Stimulated activated CD8-positive, alpha-beta memory T cell treated with anti-CD3 and anti-CD28 coated beads, Interleukin-2, amount 100 ng/mL, for 48 hours (primary cell): ENCODE measurements at regions not wholly inside any gene's neighbourhood (a gene's known extent, or its start where the extent isn't known, plus 50 kb on each side); places are given as distances from the start of the nearest gene placed in this dataset.
"Not testable (repeated sequence)": the region's sequence is repeated elsewhere in the genome, so short reads cannot be mapped to it uniquely, and the experiment has no call there.

Experiments used
- DNase-seq, 2 donors: peaks; one replicate each; pipeline ENCODE4 v3.0.0-alpha.2; 2020; ENCODE audit warnings: low read depth in 2 of 2

DNA sequence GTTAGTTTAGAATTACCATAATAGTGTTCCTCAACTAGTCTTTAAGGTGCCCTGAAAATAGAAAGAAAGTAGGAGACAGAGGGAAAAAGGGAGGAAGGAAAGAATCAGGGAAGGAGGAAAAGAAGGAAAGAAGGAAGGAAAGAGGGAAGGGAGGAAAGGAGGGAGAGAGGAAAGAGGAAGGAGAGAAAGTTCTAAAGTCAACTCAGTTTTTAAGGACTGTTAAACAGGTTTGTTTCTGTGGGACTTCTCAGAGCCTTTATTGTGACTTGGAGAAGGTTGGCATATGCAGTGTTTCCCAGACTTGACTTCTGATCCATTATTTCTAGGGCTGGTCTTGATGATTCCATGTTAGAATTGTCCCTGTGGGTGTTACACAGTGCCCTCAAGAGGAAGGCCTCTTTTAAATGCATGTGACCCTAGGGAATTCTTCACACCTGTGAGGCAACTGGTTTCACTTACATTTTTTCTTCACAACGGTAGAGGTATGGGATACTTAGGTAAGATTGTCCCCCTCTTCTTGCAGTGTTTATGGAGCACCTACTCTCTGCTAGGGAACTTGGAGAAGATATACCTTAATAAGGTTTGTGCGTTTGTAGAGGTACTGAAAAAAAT, 132.7 kb upstream of the GMDS start:
- no peak for DNase-seq

DNA sequence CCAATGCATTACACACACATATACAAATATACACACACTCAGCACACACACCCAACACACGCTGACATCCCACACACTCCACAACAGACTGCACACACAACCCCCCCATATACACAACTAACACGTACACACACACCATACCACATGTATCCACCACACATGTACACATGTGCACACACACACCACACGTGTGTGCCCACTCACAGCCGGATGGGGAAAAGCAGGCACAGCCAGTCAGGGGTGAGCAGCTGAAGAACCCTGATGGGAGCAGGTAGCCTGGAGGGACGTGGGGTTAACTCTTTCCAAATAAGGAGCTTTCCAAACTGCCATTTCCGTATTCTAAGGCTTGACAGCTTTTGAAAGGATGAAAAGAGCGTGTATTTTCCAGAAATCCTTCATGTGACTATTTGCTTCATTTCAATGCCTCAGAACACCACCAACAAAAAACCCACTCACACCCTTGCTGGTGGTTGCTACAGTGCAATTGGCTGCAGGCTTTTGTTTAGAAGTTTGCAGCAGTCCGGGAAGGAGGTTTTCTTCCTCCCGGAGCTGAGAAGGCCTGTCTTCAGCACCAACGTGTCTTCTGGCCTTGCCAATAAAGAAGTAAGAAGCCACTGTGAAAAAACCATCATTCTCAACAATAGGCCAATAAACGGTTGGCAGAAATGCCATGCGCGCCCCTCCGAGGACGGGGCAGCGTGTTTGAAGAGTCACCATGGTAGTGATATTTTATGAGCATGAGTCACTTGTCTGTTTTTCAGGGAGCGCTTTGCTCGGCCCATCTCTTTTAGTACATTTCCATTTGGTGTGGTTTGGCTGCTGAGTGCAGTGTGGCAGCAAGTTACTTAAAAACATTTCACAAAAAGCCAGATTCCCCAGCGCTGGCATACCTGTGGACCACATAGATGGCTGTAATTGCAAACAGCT, 131.3 kb upstream of the GMDS start:
- no peak for DNase-seq

DNA sequence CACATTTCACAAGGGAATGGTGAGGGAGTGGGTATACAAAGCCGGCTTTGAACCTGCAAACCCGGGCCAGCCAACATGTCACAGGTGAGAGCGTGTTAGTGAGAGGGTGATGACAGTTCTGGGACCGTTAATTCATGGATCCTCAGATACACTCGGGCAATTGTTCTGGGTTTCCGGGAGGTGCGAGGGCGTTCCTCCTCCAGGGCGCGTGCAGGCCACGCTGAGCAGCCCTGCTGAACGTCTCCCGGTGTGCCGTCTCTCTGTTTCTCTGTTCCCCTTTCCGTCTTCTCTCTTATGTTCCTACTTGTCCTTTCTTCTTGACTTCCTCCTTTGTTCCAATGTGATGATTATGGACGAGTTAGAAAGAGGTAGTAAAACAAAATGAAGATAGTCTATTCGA, 130.0 kb upstream of the GMDS start:
- no peak for DNase-seq

DNA sequence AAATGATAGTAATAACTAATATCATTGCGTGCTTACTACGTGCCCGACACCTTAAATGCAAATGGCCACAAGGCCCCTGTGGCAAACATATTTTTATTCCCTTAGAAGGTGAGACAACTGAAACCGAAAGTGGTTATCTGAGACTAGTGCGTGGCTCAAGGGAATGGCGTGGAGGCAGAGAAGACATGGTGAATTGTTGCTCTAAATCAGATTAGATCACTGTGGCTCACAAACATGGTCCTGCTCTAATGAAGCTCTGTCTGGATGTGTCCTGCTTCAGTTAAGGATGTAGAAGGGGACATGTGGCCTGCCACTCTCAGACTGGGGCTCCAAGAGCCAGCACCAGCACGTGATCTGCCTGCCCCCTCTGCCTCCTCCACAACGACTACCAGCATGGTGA, 124.2 kb upstream of the GMDS start:
- DNase-seq, result no peak

DNA sequence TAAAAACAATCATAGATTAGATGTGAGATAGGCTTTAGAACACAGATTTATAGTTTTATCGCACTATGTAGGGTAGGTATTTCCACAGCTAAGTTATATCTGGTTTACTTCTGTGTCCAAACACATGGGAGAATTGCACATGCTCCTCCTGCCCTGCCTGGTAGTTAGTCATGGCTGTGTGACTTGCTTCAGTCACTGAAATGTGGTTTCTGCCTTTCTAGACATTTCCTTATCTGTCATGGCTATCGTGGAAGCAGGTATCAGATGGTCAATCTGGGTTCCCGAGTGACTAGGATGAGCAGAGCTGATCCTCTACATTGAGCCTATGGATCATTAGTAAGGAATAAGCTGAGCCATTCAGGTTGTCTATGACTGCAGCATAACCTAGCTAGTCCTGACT, 117.8 kb upstream of the GMDS start:
- DNase-seq, result no peak

DNA sequence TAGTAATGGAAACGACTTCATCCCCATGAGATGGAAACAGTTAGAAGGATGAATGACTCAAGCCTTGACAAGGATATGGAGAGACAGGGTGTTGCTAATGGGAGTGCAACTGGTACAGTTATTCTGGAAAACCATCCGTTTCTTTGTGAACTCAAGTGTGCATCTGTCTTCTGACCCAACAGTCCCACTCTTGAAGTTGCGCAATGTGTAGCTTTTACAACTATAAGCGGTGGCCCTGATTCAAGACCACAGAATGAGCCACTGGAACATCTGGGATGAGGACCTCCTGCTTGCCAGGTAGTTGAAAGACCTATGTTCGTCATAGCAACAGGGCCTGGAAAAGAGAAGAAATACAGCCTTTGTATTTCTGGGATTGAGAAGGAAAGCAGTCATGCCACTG, 115.8 kb upstream of the GMDS start:
- DNase-seq, result no peak

DNA sequence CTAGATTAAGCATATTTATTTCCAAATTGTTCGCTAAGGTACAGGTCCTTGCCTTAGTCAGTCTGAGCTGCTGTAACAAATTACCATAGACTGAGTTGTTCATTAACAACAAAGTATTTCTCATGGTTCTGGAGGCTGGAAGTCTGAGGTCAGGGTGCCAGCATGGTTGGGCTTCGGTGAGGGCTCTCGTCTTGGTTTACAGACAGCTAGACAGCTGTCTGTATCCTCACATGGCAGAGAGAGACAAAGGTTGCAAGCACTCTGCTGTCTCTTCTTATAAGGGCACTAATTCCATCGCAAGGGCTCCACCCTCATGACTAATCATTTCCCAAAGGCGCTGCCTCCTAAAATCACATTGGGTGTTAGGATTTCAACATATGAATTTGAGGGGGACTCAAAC, 115.3 kb upstream of the GMDS start:
- no peak for DNase-seq

DNA sequence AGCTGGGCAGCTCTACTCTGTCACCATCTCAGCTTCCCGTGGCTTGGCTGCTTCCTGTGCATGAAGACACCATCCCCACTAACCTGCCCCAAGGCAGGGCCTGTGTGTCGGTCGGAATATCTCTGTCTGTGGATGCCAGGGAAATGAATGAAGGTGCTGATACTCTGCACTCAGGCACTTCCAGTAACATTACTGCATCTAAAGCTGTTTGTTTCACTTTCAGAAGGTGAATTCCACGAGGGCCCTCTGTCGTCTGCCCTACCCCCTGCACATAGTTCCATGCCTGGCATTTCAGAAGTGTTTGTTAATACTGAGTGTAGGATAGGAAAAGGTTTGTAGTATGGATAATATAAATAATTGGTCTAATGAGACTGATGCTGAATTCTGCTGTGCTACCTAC, 114.7 kb upstream of the GMDS start:
- DNase-seq, result no peak

DNA sequence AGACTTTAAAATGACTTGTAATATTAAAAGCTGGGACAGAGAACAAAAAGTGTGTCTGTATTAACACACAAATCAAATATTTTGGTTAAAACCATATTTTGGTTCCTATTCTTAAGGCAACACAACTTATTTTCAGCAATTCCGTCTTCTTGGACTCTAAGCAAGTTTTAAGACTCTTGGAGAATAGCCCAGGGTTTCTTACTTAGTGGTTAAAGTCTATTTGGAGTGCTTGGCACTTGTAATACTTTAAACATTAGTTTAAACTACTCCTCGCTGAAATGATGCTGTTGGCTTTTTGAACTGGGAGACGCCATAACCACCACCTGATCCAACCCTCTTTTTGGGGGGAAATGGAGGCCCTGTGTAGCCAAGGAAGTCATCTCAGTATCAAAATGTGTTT, 109.7 kb upstream of the GMDS start:
- no peak for DNase-seq

DNA sequence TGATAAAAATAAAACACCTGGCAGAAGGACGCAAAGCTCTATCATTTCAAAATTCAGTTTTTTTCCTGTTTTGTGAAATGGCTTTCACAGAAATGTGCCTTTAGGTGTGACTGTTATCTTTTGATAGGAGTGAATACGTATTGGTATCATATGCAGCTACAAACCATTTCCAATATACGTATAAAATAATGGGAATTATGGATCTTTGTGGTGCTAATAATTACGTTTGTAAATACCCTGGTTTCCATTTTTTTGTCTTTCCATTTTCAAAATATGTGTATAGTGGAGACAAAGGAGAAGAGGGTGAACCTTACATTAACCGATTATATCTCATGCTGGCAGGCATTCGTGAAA, 108.7 kb upstream of the GMDS start:
- no peak for DNase-seq

DNA sequence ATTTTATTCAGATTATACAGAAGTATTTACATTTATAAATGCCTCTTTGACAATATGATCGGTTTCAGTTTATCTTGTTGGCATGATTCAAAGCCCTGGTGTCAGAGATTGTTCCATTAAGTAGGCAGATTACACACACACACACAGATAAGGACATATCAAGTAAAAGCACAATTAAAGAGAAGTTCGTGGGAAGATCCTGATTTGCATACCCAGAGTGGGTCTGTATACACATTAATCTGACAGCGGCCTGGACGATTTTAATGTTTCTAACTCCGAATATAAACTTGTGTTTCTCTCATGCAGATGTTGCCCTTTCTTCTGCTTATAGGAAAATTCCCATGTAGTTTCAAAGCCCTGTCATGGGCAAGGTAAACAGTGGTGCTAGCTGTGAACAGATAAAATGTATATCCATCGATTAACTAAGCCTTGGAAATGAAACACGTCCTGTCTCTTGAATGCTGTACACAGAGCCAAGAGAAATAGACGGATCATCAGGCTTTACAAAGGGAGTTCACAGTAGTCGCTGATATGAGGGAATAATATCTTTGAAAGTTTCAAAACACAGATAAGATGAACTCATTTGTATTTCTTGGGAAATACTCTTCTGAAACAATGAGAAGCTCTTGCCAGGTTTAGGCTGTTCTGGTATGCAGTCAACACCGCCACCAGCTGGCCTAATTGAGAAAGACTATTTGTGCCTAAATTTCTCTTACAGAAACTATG, 108.2 kb upstream of the GMDS start:
- DNase-seq, result peak; percentile 10 to 29

DNA sequence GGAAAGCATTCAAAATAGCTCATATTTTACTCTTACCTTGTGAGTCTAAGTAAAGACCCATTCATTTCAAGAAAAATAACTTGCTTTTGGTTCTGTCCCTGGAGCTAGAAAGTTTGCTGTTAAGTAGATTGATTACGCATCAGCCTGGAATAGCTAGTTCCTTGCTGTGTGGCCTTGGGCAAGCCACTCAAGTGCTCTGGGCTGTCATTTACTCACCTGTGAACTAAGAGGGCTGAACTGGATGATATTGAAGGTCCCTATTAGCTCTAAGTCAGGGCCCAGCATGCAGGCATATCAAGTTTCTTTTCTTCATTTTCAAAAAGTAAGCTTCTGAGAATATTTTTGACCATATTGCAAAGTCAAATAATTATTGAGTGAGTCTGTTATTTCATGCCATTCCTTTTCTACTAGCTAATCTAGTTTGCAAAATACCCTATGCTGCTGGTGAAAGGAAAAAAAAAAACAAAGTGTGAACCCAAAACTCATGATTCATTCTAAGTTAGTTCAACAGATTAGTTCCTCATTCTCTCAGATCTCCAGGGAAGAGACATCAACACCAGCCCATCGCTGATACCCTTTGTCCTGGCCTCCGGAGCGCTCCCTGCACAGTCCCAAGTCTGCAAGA, 106.5 kb upstream of the GMDS start:
- DNase-seq, result no peak

DNA sequence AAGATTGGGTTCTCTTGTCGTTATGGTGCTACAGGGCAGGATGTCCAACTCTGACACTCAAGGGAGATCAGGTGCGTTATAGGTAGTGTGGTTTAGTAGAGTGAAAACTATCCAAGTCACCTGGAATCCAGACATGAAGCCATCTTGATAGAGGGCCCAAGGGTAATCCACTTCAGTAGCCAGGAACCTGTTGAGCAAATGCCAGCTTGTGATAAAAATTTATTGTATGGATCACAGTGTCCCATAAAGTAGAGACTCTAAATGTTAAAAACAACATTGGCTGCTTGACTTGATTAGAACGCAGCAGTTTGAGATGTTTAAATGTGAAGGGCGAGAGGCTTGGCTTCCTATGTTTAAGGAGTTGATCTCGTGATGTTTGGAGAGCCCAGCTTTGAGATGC, 105.7 kb upstream of the GMDS start:
- no peak for DNase-seq

DNA sequence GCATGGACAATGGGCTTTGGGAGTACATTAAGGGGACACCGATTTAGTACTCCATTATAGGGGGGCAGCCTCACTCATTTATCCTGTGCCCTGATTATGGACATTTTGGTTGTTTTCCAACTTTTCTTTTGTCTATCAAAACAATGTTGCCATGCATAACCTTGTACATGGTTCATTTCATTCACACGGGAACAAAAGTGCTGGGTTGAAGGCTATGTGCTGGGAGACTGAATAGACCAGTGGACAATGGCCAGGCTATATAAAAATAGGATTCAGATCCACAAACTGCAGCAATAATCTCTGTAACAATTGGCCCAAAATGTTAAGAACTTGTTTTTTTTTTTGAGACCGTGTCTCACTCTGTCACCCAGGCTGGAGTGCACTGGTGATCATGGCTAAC, 100.7 kb upstream of the GMDS start:
- no peak for DNase-seq

DNA sequence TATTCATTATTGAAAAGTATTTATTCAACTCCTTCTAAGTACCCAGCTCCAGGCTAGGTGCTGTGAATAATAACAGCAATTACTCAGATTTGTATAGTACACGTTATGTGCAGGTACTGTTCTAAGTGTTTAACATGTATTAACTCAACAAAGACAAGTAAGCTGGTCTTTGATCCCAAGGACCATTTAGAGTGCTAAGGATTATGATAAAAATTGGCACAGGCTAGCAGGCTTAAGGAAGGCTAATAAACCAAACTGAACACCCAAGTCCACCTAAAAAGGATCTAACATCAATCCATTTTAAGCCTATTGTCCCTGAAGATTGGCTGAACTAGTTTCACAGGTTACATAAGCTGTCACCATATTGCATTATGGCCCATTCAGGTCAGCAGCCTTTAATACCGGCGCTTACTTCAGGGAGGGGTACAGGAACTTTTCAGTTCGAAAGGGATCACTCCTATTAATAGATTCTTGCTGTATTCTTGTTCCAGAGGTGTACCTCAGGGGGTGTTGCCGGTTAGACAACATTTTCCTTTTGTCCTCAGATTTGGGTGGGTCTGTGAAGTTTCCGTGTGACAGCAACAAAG, 99.0 kb upstream of the GMDS start:
- no peak for DNase-seq

DNA sequence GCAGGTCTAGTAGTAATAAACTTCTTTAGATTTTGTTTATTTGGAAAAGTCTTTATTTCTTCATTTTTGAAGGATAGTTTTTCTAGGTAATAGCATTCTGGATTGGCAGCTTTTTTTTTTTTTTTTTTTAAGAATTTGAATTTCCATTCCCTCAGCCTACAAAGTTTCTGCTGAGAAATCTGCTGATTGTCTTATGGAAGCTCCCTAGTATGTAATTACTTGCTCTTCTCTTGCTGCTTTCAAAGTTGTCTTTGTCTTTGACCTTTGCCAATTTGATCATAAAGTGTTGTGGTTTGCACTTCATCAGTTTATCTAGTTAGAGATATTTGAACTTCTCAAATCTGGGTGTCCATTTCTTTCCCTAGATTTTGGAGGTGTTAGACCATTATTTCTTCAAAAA, 82.2 kb upstream of the GMDS start:
- DNase-seq, result no peak

DNA sequence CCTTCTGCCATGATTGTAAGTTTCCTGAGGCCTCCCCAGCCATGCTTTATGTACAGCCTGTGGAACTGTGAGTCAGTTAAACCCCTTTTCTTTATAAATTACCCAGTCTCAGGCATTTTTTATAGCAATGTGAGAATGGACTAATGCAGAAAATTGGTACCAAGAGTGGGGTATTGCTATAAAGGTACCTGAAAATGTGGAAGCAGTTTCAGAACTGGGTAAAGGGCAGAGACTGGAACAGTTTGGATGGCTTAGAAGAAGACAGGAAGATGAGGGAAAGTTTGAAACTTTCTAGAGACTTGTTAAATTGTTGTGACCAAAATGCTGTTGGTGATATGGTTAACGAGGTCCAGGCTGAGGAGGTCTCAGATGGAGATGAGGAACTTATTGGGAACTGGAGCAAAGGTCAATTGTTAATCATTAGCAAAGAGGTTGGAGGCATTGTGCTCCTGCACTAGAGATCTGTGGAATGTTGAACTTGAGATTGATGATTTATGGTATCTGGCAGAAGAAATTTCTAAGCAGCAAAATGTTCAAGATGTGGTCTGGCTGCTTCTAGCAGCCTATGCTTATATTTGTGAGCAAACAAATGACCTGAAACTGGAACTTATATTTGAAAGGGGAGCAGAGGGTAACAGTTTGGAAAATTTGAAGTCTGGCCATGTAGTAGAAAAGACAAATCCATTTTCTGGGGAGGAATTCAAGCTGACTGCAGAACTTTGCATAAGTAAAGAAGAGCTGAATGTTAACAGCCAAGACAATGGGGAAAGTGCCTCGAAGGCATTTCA, 79.0 kb upstream of the GMDS start:
- DNase-seq, result no peak

DNA sequence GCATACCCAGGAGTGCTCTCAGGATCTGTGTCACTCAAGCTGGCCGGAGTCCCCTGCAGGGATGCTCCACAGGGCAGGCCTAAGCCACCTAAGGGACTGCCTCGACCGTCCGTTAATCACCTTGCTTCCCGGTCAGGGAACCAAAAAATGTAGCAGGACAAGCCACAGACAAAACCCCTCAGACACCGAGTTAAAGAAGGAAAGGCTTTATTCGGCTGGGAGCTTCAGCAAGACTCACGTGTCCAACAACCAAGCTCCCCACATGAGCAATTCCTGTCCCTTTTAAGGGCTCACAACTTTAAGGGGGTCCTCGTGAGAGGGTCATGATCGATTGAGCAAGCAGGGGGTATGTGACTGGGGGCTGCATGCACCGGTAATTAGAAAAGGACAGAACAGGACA, 72.1 kb upstream of the GMDS start:
- DNase-seq, result not testable (repeated sequence)

DNA sequence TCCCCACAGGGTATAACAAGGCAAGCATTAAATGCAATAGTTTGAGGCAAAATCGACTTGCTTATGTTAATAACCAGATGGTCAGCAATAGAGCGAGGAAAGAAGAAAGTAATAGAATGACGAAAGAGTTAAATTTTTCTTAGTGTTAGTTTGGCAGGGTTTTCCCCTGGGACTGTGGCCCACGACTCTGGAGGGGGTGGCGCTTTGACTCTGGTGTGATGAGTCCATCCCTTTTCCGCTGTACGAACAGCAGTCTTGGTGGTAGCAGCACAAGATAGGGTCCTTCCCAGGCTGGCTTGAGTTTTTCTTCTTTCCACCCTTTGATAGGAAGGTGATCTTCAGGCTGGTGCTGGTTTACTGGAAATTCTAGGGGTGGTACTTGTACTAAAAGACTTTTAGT, 69.2 kb upstream of the GMDS start:
- no peak for DNase-seq

DNA sequence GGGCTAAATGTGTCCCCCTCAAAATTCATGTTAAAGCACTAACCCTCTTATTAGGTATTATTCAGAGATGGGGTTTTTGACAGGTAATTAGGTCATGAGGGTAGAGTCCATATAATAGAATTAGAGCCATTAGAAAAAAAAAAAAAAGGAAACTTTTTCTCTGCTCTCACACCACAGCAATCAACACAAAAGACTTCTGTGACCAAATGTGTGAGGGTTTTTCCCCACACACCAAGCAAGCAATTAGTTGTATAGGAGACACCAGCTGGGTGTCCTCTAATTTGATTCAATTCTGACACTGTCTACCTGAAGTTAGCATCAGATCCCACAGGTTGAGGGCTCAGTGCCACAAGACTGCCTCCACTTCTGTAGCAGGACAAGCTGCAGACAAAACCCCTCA, 64.6 kb upstream of the GMDS start:
- DNase-seq, result no peak

DNA sequence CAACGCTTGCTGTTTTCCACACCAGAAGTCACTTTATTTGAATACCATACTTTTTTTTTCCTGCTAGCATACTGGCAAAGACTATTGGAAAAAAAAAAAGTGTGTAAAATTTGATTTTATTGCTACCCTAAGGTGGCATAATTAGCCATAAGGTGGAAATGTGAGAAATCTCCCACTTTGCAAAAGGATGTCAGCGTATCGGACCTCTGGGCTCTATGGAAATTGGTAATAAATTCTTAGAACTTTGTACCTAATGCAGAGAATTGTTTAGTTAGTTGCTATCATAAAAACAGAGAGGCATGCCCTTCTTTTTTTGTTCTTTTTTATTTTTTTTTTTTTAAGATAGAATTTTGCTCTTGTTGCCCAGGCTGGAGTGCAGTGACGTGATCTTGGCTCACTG, 63.7 kb upstream of the GMDS start:
- DNase-seq, result no peak
